ENCODE measurements at regions not wholly inside any gene's neighbourhood (a gene's known extent, or its start where the extent isn't known, plus 50 kb on each side); places are given as distances from the start of the nearest gene placed in this dataset.
"Not testable (repeated sequence)": the region's sequence is repeated elsewhere in the genome, so short reads cannot be mapped to it uniquely, and the experiment has no call there.

GRCh38 chr10:78444741-78445140 lies 411.1 kb downstream of the RPS24 start:
- TF ChIP-seq CTCF (IDR thresholded peaks at IDR 0.05 in 4 of 5, conservative IDR thresholded peaks at IDR 0.05 in 1 of 5); POLR2A (IDR thresholded peaks at IDR 0.05): not testable (repeated sequence)

Data from gastrocnemius medialis (tissue), 4 donors.